Esophagus squamous epithelium (tissue), 5 donors: ENCODE measurements at regions not wholly inside any gene's neighbourhood (a gene's known extent, or its start where the extent isn't known, plus 50 kb on each side); places are given as distances from the start of the nearest gene placed in this dataset.

Source experiments
- DNase-seq: peaks from one replicate; lab custom pipeline; 2025; lab: John Stamatoyannopoulos, UW
- H3K27ac ChIP-seq, 4 donors: fragments of 200-600 bp; sonication (generic); one replicate each; pipeline ENCODE4 v1.5.1; 2016 to 2019; ENCODE audit warnings: mild to moderate bottlenecking in 1 of 4
- H3K27me3 ChIP-seq, 4 donors: fragments of 200-600 bp; sonication (generic); 1 replicate in 3 of 4; 2 replicates in 1 of 4; pipeline versions ENCODE4 v1.5.1 to v1.6.0; 2017 to 2021; ENCODE audit warnings: antibody characterized with exemption in 1 of 4
- H3K36me3 ChIP-seq, 3 donors: fragments of 200-600 bp; sonication (generic); one replicate each; pipeline ENCODE4 v1.5.1; 2016 to 2019
- H3K4me1 ChIP-seq, 3 donors: fragments of 200-600 bp; sonication (generic); one replicate each; pipeline ENCODE4 v1.5.1; 2017 to 2019
- H3K4me3 ChIP-seq, 4 donors: fragments of 200-600 bp; sonication (generic); 1 replicate in 3 of 4; 2 replicates in 1 of 4; pipeline ENCODE4 v1.5.1; 2016 to 2019; ENCODE audit warnings: mild to moderate bottlenecking in 2 of 4, moderate library complexity in 1 of 4
- H3K9me3 ChIP-seq, 3 donors: fragments of 200-600 bp; sonication (generic); one replicate each; pipeline ENCODE4 v1.5.1; 2016 to 2019
- CTCF ChIP-seq, 6 experiments: fragments of 450-650 bp in 4 of 6; fragments of 200-600 bp in 2 of 6; sonication (generic) in 2 of 6; IDR thresholded peaks; one replicate each; pipeline ENCODE4 v1.5.1; 2016 to 2019; ENCODE audit warnings: antibody characterized with exemption in 6 of 6, mild to moderate bottlenecking in 4 of 6, moderate library complexity in 4 of 6
- POLR2A ChIP-seq, 4 donors: fragments of 450-650 bp; IDR thresholded peaks; one replicate each; pipeline ENCODE4 v1.6.1; 2017; ENCODE audit warnings: antibody characterized with exemption in 4 of 4, mild to moderate bottlenecking in 4 of 4, moderate library complexity in 3 of 4
- WGBS, 2 donors: methylation state at CpG; one replicate each; pipeline ENCODE4 v1.1.5; 2018; 5-methylcytosine and 5-hydroxymethylcytosine counted together
- intact Hi-C: fragments of 100-400 bp; cut with DNase I; formaldehyde crosslinking; loops from one replicate; pipeline ENCODE4 v1.15.0; 2022
- donor health status: DM: yes; HTN: yes; CAD: no.

DNA sequence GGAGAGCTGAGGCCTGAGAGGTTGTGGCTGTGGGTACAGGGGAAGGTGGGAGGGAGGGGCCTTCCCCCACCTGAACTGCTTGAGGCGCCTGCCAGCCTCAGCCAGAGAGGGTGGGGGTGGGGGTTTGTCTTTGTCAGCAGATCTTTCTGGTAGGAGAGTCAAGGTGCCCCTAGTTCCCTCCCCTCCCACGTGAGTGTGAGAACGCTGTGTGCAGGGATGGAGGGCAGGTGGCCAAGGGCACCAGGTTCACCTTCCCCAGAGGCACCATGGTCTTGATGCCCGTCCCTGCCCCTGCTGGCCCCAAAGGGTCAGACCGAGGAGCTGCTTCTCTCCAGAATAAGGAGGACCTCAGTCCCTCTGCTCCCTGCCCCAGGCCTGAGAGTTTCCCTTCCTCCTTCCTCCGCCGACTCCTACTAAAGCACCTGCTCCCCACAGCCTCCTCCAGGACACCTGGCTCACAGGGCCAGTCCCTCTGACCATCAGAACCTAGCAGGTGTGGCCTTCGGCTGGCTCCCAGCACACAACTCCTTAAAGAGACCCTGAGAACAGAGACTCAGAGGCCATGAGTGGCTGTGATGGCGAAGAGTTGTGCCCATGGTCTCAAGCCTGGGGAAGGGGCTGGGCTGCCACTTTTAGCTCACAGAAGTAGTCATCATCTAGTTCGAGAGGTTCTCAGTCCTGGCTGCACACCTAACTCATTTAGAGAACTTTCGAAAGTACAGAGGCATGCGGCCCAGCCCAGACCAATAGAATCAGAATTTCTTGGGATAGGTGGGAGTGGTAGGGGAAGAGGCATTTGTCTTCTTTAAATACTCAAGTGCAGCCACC, 113.2 kb upstream of the LHX1 start:
- TF ChIP-seq POLR2A (IDR thresholded peaks at IDR 0.05) (no peak), CTCF (IDR thresholded peaks at IDR 0.05) (no peak)
- no peak for DNase-seq
- Histone ChIP-seq H3K27me3 (peaks cover 0 to 90% (median 0%) of the 10 kb centered on the region in 4 donors), H3K9me3 (no peaks in the 10 kb centered on the region), H3K36me3 (no peaks in the 10 kb centered on the region), H3K27ac (no peak overlapping the region), H3K4me3 (no peak overlapping the region), H3K4me1 (no peaks in the 10 kb centered on the region)
- WGBS, 2 donors: 59 to 71% methylated on average over 4 to 7 of the region's 12 CpGs
- intact Hi-C loops: no loop called here

- no peak for TF ChIP-seq POLR2A (IDR thresholded peaks at IDR 0.05)
- no peak for TF ChIP-seq CTCF (IDR thresholded peaks at IDR 0.05)
- H3K36me3 ChIP-seq: no peaks in the 10 kb centered on the region
- WGBS, 2 donors: 22 to 50% methylated on average over 1 to 2 of the region's 5 CpGs
- H3K27me3 ChIP-seq: peaks cover 0 to 84% (median 0%) of the 10 kb centered on the region in 4 donors
- no peak overlapping the region for H3K27ac ChIP-seq
- no peak for DNase-seq
- no peaks in the 10 kb centered on the region for H3K4me1 ChIP-seq
- no peak overlapping the region for H3K4me3 ChIP-seq
- intact Hi-C loops: no loop called here
- no peaks in the 10 kb centered on the region for H3K9me3 ChIP-seq
Measured at GRCh38 chr17:36824678-36825101, 112.6 kb upstream of the LHX1 start.

- Histone ChIP-seq H3K4me3 (no peak overlapping the region), H3K36me3 (no peaks in the 10 kb centered on the region), H3K4me1 (no peaks in the 10 kb centered on the region), H3K27ac (no peak overlapping the region), H3K27me3 (peaks cover 0 to 80% (median 0%) of the 10 kb centered on the region in 4 donors), H3K9me3 (no peaks in the 10 kb centered on the region)
- no peak for TF ChIP-seq POLR2A (IDR thresholded peaks at IDR 0.05)
- no peak for TF ChIP-seq CTCF (IDR thresholded peaks at IDR 0.05)
- intact Hi-C loops: no loop called here
- DNase-seq: no peak
- WGBS, 2 donors: 81 to 87% methylated on average over 2 of the region's 2 CpGs
Measured at GRCh38 chr17:36825113-36825512, 112.2 kb upstream of the LHX1 start.

DNA sequence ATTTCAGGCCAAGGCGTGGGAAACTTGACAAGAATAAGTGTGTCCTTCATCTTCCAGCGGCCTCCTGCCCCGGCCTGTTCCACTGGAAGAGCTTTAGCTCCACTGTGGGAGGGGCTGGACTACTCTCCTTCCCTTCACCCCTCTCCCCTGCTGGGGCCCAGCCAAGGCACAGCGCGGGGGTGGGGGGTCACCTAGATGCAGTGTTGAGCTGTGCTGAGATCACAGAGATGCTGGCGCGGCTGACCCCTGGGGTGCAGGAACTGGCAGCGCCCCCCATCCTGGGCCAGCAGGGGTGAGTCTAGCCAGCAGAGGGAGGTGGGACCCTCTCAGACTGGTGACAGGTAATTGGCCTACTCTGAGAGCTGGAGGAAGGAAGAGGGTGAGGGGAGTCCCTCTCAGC, 111.8 kb upstream of the LHX1 start:
- no peak for TF ChIP-seq POLR2A (IDR thresholded peaks at IDR 0.05)
- TF ChIP-seq CTCF (IDR thresholded peaks at IDR 0.05): no peak
- no peaks in the 10 kb centered on the region for H3K9me3 ChIP-seq
- no peaks in the 10 kb centered on the region for H3K4me1 ChIP-seq
- no peaks in the 10 kb centered on the region for H3K36me3 ChIP-seq
- no peak overlapping the region for H3K4me3 ChIP-seq
- DNase-seq: no peak
- 50 to 58% methylated on average over 6 of the region's 8 CpGs for WGBS, 2 donors
- no peak overlapping the region for H3K27ac ChIP-seq
- intact Hi-C loops: no loop called here
- H3K27me3 ChIP-seq: peaks cover 0 to 76% (median 0%) of the 10 kb centered on the region in 4 donors

GRCh38 chr17:36825951-36826350, 111.3 kb upstream of the LHX1 start:
- TF ChIP-seq POLR2A (IDR thresholded peaks at IDR 0.05) (no peak), CTCF (IDR thresholded peaks at IDR 0.05) (no peak)
- 19 to 31% methylated on average over 6 to 7 of the region's 9 CpGs for WGBS, 2 donors
- H3K36me3 ChIP-seq: no peaks in the 10 kb centered on the region
- no peak overlapping the region for H3K4me3 ChIP-seq
- intact Hi-C loops: no loop called here
- H3K9me3 ChIP-seq: no peaks in the 10 kb centered on the region
- H3K27ac ChIP-seq: no peak overlapping the region
- H3K4me1 ChIP-seq: no peaks in the 10 kb centered on the region
- no peak for DNase-seq
- H3K27me3 ChIP-seq: peaks cover 0 to 71% (median 0%) of the 10 kb centered on the region in 4 donors
